SK-N-MC (cell line): ENCODE measurements at regions not wholly inside any gene's neighbourhood (a gene's known extent, or its start where the extent isn't known, plus 50 kb on each side); places are given as distances from the start of the nearest gene placed in this dataset.

Experiments
- DNase-seq: peaks from one replicate; pipeline ENCODE4 v3.0.0-alpha.2; 2011; ENCODE audit warnings: low read depth, low spot score
- H3K27ac ChIP-seq: fragments of 200-600 bp; sonication (generic); 2 replicates; pipeline ENCODE4 v1.5.1; 2016; ENCODE audit warnings: mixed run types
- H3K36me3 ChIP-seq: fragments of 200-600 bp; sonication (generic); 2 replicates; pipeline ENCODE4 v1.6.1; 2017; ENCODE audit warnings: antibody characterized with exemption, low read length, mixed read lengths; ENCODE audit not compliant: insufficient read depth
- H3K4me3 ChIP-seq: fragments of 200-600 bp; sonication (generic); 2 replicates; pipeline ENCODE4 v1.5.1; 2016
- H3K9ac ChIP-seq: fragments of 200-600 bp; sonication (generic); 2 replicates; pipeline ENCODE4 v1.8.0; 2017; ENCODE audit warnings: mixed run types, mixed read lengths; ENCODE audit not compliant: insufficient read length
- H3K9me3 ChIP-seq: fragments of 200-600 bp; sonication (generic); 2 replicates; pipeline ENCODE4 v1.6.1; 2017; ENCODE audit warnings: low read depth, mild to moderate bottlenecking, antibody characterized with exemption, low read length, moderate library complexity, mixed read lengths
- EZH2 ChIP-seq: fragments of 200-600 bp; sonication (generic); IDR thresholded peaks from one replicate; pipeline ENCODE4 v1.6.1; 2017; ENCODE audit warnings: antibody characterized with exemption
- FOXP2 ChIP-seq: optimal IDR thresholded peaks from 2 replicates; pipeline ENCODE3; 2011; ENCODE audit warnings: mild to moderate bottlenecking, moderate library complexity; ENCODE audit not compliant: insufficient read depth; ENCODE audit errors: extremely low read length, control extremely low read depth
- POLR2AphosphoS5 ChIP-seq: IDR thresholded peaks from 2 replicates; pipeline ENCODE4 v1.6.1; 2012; ENCODE audit warnings: mild to moderate bottlenecking, low read depth, low read length, borderline replicate concordance

DNA sequence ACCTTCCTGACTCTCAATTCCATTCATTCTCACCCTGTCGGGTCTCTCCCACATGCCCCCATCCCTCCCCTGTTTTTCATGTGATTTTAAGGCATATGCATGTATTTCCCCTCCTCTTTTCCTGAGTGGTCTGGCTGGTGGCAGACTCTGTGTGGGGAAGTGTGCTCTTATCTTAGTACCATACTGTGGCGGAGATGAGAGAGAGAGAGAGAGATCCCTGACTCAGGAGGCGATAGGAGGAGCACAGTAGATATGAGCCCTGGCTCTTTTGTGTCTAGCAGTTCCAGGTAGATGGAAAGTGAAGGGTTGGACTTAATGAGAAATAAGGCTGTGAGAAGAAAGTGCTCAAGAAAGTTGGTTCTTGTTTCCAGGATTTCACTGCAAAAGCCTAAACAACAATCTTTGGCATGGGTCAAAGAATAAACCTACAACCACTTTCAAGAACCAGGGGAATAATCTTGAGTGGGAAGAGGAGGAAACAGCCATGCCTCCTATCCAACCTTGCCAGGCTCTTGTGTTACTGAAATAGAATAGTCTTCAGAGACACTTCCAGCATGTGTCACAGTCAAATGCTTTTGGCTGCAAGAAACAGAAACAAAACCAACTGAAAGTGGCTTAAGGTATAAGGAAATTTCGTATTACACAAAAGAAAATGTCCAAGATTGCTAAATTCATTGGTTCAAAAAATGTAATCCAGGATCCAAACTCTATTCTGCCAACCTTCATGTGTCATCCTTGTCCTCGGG is 123.8 kb upstream of the MYLIP start:
- Histone ChIP-seq H3K27ac (no peak overlapping the region), H3K9ac (no peak overlapping the region), H3K9me3 (no peaks in the 10 kb centered on the region), H3K4me3 (no peak overlapping the region), H3K36me3 (no peaks in the 10 kb centered on the region)
- no peak for DNase-seq
- no peak for TF ChIP-seq POLR2AphosphoS5
- TF ChIP-seq FOXP2 = no peak
- no peak for TF ChIP-seq EZH2

DNA sequence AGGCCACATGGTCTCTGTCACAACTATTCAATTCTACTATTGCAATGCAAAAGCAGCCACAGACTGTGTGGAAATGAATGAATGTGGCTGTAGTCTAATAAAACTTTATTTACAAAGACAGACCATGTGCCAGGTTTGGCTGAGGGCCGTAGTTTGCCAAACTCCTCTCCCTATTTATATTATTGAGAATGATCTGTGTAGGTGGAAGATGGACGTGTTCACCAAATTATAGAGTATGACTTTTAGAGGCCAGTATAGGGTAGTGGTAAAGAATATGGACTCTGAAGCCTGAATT is 125.7 kb upstream of the MYLIP start:
- no peaks in the 10 kb centered on the region for H3K36me3 ChIP-seq
- H3K9me3 ChIP-seq = no peaks in the 10 kb centered on the region
- TF ChIP-seq FOXP2 = no peak
- no peak for TF ChIP-seq EZH2
- TF ChIP-seq POLR2AphosphoS5 = no peak
- DNase-seq = no peak
- no peak overlapping the region for H3K27ac ChIP-seq
- no peak overlapping the region for H3K9ac ChIP-seq
- H3K4me3 ChIP-seq = no peak overlapping the region

DNA sequence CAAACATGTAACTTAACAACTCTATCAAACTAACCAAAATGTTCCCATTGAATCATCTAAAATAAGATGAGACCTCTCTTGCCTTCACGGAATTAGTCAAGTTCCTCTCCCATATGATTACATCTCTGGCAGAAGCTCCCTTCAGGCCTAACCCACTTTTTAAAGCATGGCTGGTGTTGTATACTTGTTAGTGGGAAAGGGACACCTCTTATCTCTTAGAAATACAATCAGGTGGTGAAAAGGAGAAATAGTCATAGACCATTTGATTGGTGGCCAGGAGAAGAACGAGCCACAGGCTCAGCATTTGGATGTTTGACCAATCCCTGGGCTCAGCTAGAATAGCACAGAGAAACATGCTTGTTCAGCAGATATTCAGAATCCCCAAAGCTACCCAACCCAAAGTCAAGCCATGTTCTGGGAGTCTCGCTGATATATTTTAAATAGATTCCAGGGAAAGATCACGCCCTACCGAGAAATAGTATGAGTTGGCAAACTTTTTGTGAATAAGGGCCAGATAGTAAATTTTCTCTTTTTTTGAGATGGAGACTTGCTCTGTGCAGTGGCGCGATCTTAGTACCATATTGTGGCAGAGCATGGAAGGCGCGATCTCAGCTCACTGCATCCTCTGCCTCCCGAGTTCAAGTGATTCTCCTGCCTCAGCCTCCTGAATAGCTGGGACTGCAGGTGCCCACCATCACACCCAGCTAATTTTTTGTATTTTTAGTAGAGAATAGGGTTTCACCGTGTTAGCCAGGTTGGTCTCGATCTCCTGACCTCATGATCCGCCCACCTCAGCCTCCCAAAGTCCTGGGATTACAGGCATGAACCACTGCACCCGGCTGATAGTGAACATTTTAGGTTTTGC is 126.3 kb upstream of the MYLIP start:
- DNase-seq = no peak
- no peak overlapping the region for H3K9ac ChIP-seq
- H3K27ac ChIP-seq = no peak overlapping the region
- no peak overlapping the region for H3K4me3 ChIP-seq
- H3K36me3 ChIP-seq = no peaks in the 10 kb centered on the region
- TF ChIP-seq EZH2 (no peak), FOXP2 (no peak), POLR2AphosphoS5 (no peak)
- no peaks in the 10 kb centered on the region for H3K9me3 ChIP-seq

DNA sequence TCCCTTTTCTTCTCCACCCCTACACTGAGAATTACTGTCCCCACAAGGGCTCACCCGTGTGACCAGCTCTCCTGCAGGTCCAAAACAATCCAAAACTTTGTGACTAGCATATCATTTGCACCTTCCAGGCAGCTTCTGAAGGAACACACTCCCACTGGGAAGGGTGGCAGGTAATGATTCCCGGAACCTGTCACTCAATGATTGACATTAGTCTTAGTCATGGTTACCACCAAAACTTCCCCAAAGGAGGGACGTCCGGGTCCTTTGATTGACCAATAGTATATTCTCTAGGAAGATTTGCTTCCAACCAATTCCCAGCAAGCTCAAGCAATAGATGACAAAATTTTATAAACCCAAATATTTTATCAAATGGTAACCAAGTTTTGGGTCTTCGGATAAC is 127.7 kb upstream of the MYLIP start:
- TF ChIP-seq FOXP2 = no peak
- TF ChIP-seq POLR2AphosphoS5 = no peak
- TF ChIP-seq EZH2 = no peak
- H3K36me3 ChIP-seq = no peaks in the 10 kb centered on the region
- H3K9me3 ChIP-seq = no peaks in the 10 kb centered on the region
- H3K4me3 ChIP-seq = no peak overlapping the region
- no peak overlapping the region for H3K27ac ChIP-seq
- DNase-seq = no peak
- H3K9ac ChIP-seq = no peak overlapping the region

DNA sequence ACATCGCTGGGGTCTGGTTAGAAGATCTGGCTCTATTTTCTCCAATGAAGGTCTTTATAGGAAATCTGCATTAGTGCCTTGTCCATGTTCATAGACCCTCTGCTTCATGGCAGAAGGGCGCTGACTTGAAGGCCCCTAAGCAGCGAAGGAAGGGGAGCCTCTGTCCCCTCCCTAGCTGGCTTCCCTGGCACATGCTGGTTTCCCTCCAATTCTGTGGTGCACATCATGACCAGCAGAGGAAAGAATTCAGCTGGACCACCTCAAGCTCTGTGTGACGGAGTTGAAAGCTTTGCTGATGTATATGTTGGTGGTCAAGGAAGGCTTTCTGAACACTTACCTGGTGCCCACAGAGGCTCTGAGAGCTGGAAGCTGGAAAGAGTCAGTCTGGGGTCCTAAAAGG is 129.7 kb upstream of the MYLIP start:
- no peak for TF ChIP-seq FOXP2
- TF ChIP-seq EZH2 = no peak
- TF ChIP-seq POLR2AphosphoS5 = no peak
- no peak overlapping the region for H3K9ac ChIP-seq

DNA sequence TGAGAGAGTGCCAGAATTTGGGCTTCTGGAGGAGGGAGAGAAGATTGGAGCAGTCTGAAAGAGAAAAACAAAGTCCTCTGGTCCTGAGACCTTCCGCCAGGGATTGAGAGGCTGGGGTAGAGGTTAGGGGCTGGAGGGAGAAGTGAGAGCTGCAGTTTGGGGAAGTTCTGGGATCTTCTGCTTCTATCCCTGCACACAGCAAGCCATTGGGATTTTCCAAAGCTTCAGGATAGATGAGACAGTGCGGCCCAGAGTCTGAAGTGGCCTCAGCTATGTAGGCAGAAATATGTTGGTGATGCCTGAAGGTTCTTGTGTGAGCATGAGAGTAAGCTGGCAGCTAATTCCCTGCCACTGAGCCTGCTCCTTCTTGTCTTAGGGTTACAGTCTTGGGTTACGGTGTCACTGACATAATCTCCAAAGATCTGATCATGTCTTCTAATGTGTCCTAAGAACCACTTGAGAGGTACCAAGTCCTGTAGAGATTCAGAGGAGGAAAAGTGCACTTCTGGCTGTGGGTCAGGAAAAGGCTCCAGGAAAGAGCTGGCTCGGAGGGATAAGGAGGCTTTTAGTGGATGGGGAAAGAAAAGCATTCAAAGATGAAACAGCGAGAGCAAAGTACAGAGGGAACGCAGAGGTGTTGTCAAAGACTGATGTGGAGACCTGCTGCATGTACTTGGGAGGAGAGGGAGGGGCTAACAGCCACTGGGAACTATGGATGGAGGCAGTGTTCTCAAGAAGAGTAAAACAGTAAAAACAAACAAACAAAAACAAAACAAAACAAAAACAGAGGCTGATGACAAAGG is 131.1 kb upstream of the MYLIP start:
- no peak overlapping the region for H3K27ac ChIP-seq
- no peak for DNase-seq
- H3K4me3 ChIP-seq = no peak overlapping the region
- no peak for TF ChIP-seq POLR2AphosphoS5
- no peaks in the 10 kb centered on the region for H3K36me3 ChIP-seq
- H3K9me3 ChIP-seq = no peaks in the 10 kb centered on the region
- H3K9ac ChIP-seq = no peak overlapping the region

More for the DNA sequence above, 129.7 kb upstream of the MYLIP start:
- H3K9me3 ChIP-seq = no peaks in the 10 kb centered on the region
- no peaks in the 10 kb centered on the region for H3K36me3 ChIP-seq
- H3K4me3 ChIP-seq = no peak overlapping the region
- H3K27ac ChIP-seq = no peak overlapping the region
- DNase-seq = no peak

DNA sequence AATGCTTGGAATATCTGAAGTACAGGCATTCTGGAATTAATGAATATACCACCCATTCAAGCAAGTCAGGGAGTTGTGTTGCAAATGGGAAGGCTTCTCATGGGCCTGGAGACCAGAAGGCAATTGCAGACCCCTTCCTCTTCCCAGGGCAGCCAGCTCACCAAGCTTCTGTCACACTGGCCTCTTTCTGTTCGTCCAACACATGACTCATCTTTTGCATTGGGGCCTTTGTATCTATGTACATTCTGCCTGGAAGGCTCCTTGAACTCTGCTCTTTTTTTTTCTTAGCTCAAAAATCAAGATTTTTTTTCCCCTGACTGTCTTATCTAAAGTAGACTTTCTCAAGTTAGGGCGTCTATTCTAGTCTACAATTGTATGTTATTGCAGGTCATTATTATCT is 132.9 kb upstream of the MYLIP start:
- Histone ChIP-seq H3K36me3 (no peaks in the 10 kb centered on the region), H3K27ac (no peak overlapping the region), H3K9ac (no peak overlapping the region), H3K4me3 (no peak overlapping the region), H3K9me3 (no peaks in the 10 kb centered on the region)
- TF ChIP-seq EZH2 = no peak
- TF ChIP-seq FOXP2 = no peak
- no peak for TF ChIP-seq POLR2AphosphoS5
- no peak for DNase-seq

DNA sequence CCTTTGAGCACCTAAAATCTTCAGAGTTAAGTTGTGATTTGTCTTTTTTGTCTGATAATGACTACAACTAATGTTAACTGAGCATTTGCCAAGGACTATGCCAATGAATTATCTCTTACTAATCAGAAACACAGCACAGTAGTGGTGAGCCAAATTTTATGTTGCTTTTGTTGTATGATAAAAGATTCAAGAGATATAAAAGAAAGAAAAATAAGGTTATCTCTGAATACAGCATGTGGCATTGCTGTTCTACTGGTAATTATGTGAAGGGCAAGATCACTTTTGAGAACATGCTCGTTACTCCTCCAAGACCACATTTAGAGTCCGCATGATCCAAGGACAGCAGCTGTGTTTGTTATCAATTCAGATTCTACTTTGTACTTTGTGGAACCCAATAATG is 133.4 kb upstream of the MYLIP start:
- Histone ChIP-seq H3K36me3 (no peaks in the 10 kb centered on the region), H3K4me3 (no peak overlapping the region), H3K27ac (no peak overlapping the region), H3K9ac (no peak overlapping the region), H3K9me3 (no peaks in the 10 kb centered on the region)
- DNase-seq = no peak
- TF ChIP-seq EZH2 (no peak), POLR2AphosphoS5 (no peak), FOXP2 (no peak)
